PC-3 (cell line): ENCODE measurements at regions not wholly inside any gene's neighbourhood (a gene's known extent, or its start where the extent isn't known, plus 50 kb on each side); places are given as distances from the start of the nearest gene placed in this dataset.
"Not testable (repeated sequence)": the region's sequence is repeated elsewhere in the genome, so short reads cannot be mapped to it uniquely, and the experiment has no call there.

ENCODE experiments used
- ATAC-seq: fragments of 200-7000 bp; cut with Tn5 transposase; 2 replicates; pipeline ENCODE4 v1.9.1; 2020; ENCODE audit warnings: mild to moderate bottlenecking, moderate library complexity
- BruUV-seq: library from RNA; stranded (reverse); fragments of 400-500 nt; replicated peaks from 2 replicates; lab custom pipeline; 2021; lab: Mats Ljungman, UMichigan
- CTCF ChIA-PET: fragments of 300-600 bp; sonication (Branson Sonifier 250); formaldehyde crosslinking; loops from one replicate; lab custom pipeline; 2022; ENCODE audit warnings: antibody characterized with exemption; lab: Charles Lee
- POLR2A ChIA-PET: fragments of 300-600 bp; sonication (Branson Sonifier 250); formaldehyde crosslinking; loops from one replicate; lab custom pipeline; 2022; ENCODE audit warnings: antibody characterized with exemption; ENCODE audit not compliant: unreplicated experiment; lab: Charles Lee
- DNase-seq: peaks from one replicate; pipeline ENCODE4 v3.0.0-alpha.2; 2015
- H2AFZ ChIP-seq: fragments of 300-600 bp; sonication (generic); 2 replicates; pipeline ENCODE4 v1.6.0; 2016; ENCODE audit warnings: antibody characterized with exemption, low read length
- H3F3A ChIP-seq: fragments of 300-600 bp; sonication (generic); one replicate; pipeline ENCODE4 v1.6.0; 2017; ENCODE audit warnings: antibody characterized with exemption, low read length, control low read depth, mild to moderate bottlenecking; ENCODE audit not compliant: unreplicated experiment
- H3K27ac ChIP-seq: fragments of 300-600 bp; sonication (generic); 2 replicates; pipeline ENCODE4 v1.5.1; 2016; ENCODE audit warnings: mild to moderate bottlenecking, low read length
- H3K27me3 ChIP-seq: fragments of 300-600 bp; sonication (generic); 2 replicates; pipeline ENCODE4 v1.6.1; 2016; ENCODE audit warnings: low read length, mixed read lengths
- H3K36me3 ChIP-seq: fragments of 300-600 bp; sonication (generic); 2 replicates; pipeline ENCODE4 v1.6.1; 2016; ENCODE audit warnings: low read depth, mixed run types, low read length, mixed read lengths
- H3K4me1 ChIP-seq: fragments of 300-600 bp; sonication (generic); 2 replicates; pipeline ENCODE4 v1.5.1; 2016; ENCODE audit warnings: low read length; ENCODE audit not compliant: insufficient read depth
- H3K4me2 ChIP-seq: fragments of 300-600 bp; sonication (generic); 2 replicates; pipeline ENCODE4 v1.6.0; 2016; ENCODE audit warnings: low read length
- H3K4me3 ChIP-seq: fragments of 300-600 bp; sonication (generic); 2 replicates; pipeline ENCODE4 v1.5.1; 2016; ENCODE audit warnings: mild to moderate bottlenecking, low read length, mixed read lengths
- H3K79me2 ChIP-seq: fragments of 300-600 bp; sonication (generic); 2 replicates; pipeline ENCODE4 v1.6.1; 2017; ENCODE audit warnings: low read length, mixed read lengths
- H3K9ac ChIP-seq: fragments of 300-600 bp; sonication (generic); 2 replicates; pipeline ENCODE4 v1.6.0; 2016; ENCODE audit warnings: mild to moderate bottlenecking, low read length
- H3K9me2 ChIP-seq: fragments of 300-600 bp; sonication (generic); replicated peaks from 2 replicates; pipeline ENCODE4 v1.6.1; 2016; ENCODE audit warnings: mixed run types, low read length, mixed read lengths
- H3K9me3 ChIP-seq: fragments of 300-600 bp; sonication (generic); 2 replicates; pipeline ENCODE4 v1.6.1; 2016; ENCODE audit warnings: low read length, mixed read lengths
- H4K20me1 ChIP-seq: fragments of 300-600 bp; sonication (generic); 2 replicates; pipeline ENCODE4 v1.6.1; 2016; ENCODE audit warnings: low read length, mixed read lengths
- CTCF ChIP-seq: fragments of 300-600 bp; sonication (generic); conservative IDR thresholded peaks from 2 replicates; pipeline ENCODE4 v1.5.1; 2017; ENCODE audit warnings: antibody characterized with exemption, low read depth, mild to moderate bottlenecking, low read length
- EZH2 ChIP-seq: fragments of 300-600 bp; sonication (generic); IDR thresholded peaks from one replicate; pipeline ENCODE4 v1.6.1; 2017; ENCODE audit warnings: antibody characterized with exemption, mild to moderate bottlenecking, low read length; ENCODE audit not compliant: unreplicated experiment
- EZH2phosphoT487 ChIP-seq: fragments of 300-600 bp; sonication (generic); IDR thresholded peaks from 2 replicates; pipeline ENCODE4 v1.6.1; 2018; ENCODE audit warnings: mild to moderate bottlenecking, antibody characterized with exemption, low read length, borderline replicate concordance
- intact Hi-C: fragments of 100-400 bp; cut with micrococcal nuclease; formaldehyde crosslinking; loops from 2 replicates; pipeline ENCODE4 v1.9.0; 2023

GRCh38 chr1:184192796-184193195, 141.3 kb downstream of the TSEN15 start:
- Histone ChIP-seq H3K4me2 (no peak overlapping the region), H3K36me3 (no peaks in the 10 kb centered on the region), H3K9me3 (no peaks in the 10 kb centered on the region), H3K27ac (no peak overlapping the region), H3K27me3 (peaks cover 44% of the 10 kb centered on the region), H3K79me2 (no peaks in the 10 kb centered on the region), H3K4me3 (no peak overlapping the region), H3F3A (no peaks in the 10 kb centered on the region), H4K20me1 (no peaks in the 10 kb centered on the region), H3K4me1 (no peaks in the 10 kb centered on the region), H2AFZ (no peak overlapping the region), H3K9me2 (no peaks in the 10 kb centered on the region), H3K9ac (no peak overlapping the region)
- BruUV-seq, result no TSS peak
- ATAC-seq (no peak), DNase-seq (no peak)
- intact Hi-C loops, result no loop called here
- TF ChIP-seq EZH2phosphoT487, result no peak
- TF ChIP-seq CTCF, result no peak
- TF ChIP-seq EZH2, result no peak
- ChIA-PET CTCF (interaction anchor here (0.6 kb wide), 1 partner anchor 121 kb away, joined by 5 read pairs; no protein-coding TSS in a partner anchor), POLR2A (no interaction called here)

GRCh38 chr1:184193451-184193850, 141.9 kb downstream of the TSEN15 start:
- no peaks in the 10 kb centered on the region for H3K9me3 ChIP-seq
- CTCF ChIA-PET, result interaction anchor here (0.6 kb wide), 1 partner anchor 122 kb away, joined by 5 read pairs; no protein-coding TSS in a partner anchor
- H3K4me2 ChIP-seq, result no peak overlapping the region
- POLR2A ChIA-PET, result no interaction called here
- H3K79me2 ChIP-seq, result no peaks in the 10 kb centered on the region
- H3K4me3 ChIP-seq, result no peak overlapping the region
- ATAC-seq, result no peak
- no peaks in the 10 kb centered on the region for H3F3A ChIP-seq
- H4K20me1 ChIP-seq, result no peaks in the 10 kb centered on the region
- no peaks in the 10 kb centered on the region for H3K36me3 ChIP-seq
- no peak for DNase-seq
- no TSS peak for BruUV-seq
- intact Hi-C loops, result no loop called here
- no peak overlapping the region for H3K9ac ChIP-seq
- H3K9me2 ChIP-seq, result no peaks in the 10 kb centered on the region
- no peak overlapping the region for H2AFZ ChIP-seq
- H3K4me1 ChIP-seq, result no peaks in the 10 kb centered on the region
- no peak for TF ChIP-seq EZH2
- no peak for TF ChIP-seq EZH2phosphoT487
- no peak for TF ChIP-seq CTCF
- peaks cover 40% of the 10 kb centered on the region for H3K27me3 ChIP-seq
- no peak overlapping the region for H3K27ac ChIP-seq

DNA sequence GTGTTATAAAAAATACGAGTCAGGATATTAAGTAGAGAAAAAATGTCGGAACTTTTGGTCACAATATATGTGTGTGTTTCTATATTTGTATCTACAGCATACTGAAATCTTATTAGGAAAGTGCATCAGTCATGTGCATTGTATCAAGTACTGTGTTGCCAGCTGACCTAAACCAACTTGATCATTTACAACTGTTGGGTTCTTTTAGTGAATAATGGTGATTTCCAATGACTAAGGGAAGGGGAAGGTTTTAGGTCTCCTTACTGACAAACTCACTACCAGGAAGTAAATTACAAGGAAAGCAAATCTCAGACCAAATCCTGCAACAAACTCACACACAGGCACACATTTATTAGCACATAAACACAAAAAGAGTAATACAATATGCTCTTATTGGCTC, 142.7 kb downstream of the TSEN15 start:
- Histone ChIP-seq H3K79me2 (no peaks in the 10 kb centered on the region), H3K27ac (no peak overlapping the region), H3K4me3 (no peak overlapping the region), H4K20me1 (no peaks in the 10 kb centered on the region), H3K9me3 (no peaks in the 10 kb centered on the region), H3K4me1 (no peaks in the 10 kb centered on the region), H3K27me3 (peaks cover 37% of the 10 kb centered on the region), H3K9me2 (no peaks in the 10 kb centered on the region), H2AFZ (no peak overlapping the region), H3F3A (no peaks in the 10 kb centered on the region), H3K36me3 (no peaks in the 10 kb centered on the region), H3K9ac (no peak overlapping the region), H3K4me2 (no peak overlapping the region)
- peak; percentile 1 for DNase-seq
- no TSS peak for BruUV-seq
- intact Hi-C loops, result no loop called here
- no peak for ATAC-seq
- ChIA-PET CTCF (no interaction called here), POLR2A (no interaction called here)
- TF ChIP-seq CTCF (no peak), EZH2phosphoT487 (no peak), EZH2 (no peak)

DNA sequence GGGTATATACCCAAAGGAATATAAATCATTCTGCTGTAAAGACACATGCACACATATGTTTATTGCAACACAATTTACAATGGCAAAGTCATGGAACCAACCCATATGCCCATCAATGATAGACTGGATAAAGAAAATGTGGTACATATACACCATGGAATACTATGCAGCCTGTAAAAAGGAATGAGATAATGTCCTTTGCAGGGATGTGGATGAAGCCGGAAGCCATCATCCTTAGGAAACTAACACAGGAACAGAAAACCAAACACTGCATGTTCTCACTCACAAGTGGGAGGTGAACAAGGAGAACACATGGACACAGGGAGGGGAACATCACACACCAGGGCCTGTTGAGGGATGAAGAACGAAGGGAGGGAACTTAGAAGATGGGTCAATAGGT, 144.2 kb downstream of the TSEN15 start:
- ATAC-seq, H3F3A ChIP-seq, BruUV-seq, POLR2A ChIA-PET, H3K4me1 ChIP-seq, H3K9ac ChIP-seq, H3K9me3 ChIP-seq, CTCF ChIA-PET, H4K20me1 ChIP-seq, H2AFZ ChIP-seq, H3K36me3 ChIP-seq, H3K4me2 ChIP-seq, intact Hi-C loops, DNase-seq, H3K9me2 ChIP-seq, H3K79me2 ChIP-seq, H3K27ac ChIP-seq, H3K4me3 ChIP-seq: not testable (repeated sequence)
- H3K27me3 ChIP-seq, result peaks cover 29% of the 10 kb centered on the region
